Stimulated activated CD4-positive, alpha-beta T cell treated with anti-CD3 and anti-CD28 coated beads, Interleukin-1b, Interleukin-23, amount 100 ng/mL, for 24 hours (primary cell): ENCODE measurements at regions not wholly inside any gene's neighbourhood (a gene's known extent, or its start where the extent isn't known, plus 50 kb on each side); places are given as distances from the start of the nearest gene placed in this dataset.
"Not testable (repeated sequence)": the region's sequence is repeated elsewhere in the genome, so short reads cannot be mapped to it uniquely, and the experiment has no call there.

Source experiments
- DNase-seq, 4 experiments: peaks; one replicate each; pipeline ENCODE4 v3.0.0-alpha.2; 2020; ENCODE audit warnings: low read depth in 4 of 4, low spot score in 1 of 4

- DNase-seq = no peak
These were observed 295.5 kb upstream of the BOD1L1 start for GRCh38 chr4:13922873-13923645.

GRCh38 chr4:13924900-13925299, 297.4 kb upstream of the BOD1L1 start:
- not testable (repeated sequence) for DNase-seq

- DNase-seq = no peak
These were observed 300.7 kb upstream of the BOD1L1 start for GRCh38 chr4:13928214-13928613.

DNA sequence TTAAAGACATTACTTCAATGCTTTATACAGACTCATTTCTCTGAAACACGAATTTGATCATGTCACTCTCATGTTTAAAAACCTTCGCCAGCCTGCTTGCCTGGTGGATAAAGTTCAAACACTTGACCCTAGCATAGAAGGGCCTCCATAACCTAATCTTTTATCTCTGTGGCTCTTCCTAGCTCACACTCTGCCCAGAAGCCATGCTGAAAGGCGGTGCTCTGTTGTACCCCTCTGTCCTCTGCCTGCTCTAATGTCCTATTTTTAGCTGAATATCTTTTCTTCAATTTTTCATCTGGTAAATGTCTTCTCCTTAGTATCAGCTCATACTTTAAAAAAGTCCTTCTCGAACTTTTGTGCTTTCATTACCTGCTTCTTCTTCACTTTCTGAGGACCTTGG, 302.6 kb upstream of the BOD1L1 start:
- DNase-seq = no peak

GRCh38 chr4:13933191-13933590, 305.7 kb upstream of the BOD1L1 start:
- no peak for DNase-seq

GRCh38 chr4:13938299-13938698, 310.8 kb upstream of the BOD1L1 start:
- DNase-seq = no peak

GRCh38 chr4:13940921-13941320, 313.4 kb upstream of the BOD1L1 start:
- no peak for DNase-seq

GRCh38 chr4:13942977-13943376, 315.5 kb upstream of the BOD1L1 start:
- DNase-seq = no peak

- DNase-seq = no peak
These were observed 316.6 kb upstream of the BOD1L1 start for GRCh38 chr4:13944095-13944511.

- no peak for DNase-seq
These were observed 320.4 kb upstream of the BOD1L1 start for GRCh38 chr4:13947921-13948320.

DNA sequence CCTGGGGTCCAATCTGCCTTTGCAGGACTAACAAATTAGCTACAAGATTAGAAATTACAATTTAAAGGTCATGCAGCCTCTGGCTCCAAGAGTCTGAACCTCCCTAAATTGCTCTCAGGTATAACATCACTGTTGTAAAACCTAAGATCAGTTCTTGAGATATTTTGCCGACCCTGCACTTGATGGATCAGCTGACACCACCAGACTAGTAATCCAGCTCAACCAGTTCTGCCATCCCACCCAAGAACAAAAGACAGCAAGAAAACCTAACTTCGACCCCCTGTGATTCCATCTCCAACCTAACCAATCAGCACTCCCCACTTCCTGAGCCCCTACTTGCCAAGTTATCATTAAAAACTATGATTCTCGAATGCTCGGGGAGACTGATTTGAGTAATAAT, 323.0 kb upstream of the BOD1L1 start:
- no peak for DNase-seq

- no peak for DNase-seq
These were observed 325.6 kb upstream of the BOD1L1 start for GRCh38 chr4:13953083-13953482.

- DNase-seq = no peak
These were observed 328.0 kb upstream of the BOD1L1 start for GRCh38 chr4:13955551-13955950.

DNA sequence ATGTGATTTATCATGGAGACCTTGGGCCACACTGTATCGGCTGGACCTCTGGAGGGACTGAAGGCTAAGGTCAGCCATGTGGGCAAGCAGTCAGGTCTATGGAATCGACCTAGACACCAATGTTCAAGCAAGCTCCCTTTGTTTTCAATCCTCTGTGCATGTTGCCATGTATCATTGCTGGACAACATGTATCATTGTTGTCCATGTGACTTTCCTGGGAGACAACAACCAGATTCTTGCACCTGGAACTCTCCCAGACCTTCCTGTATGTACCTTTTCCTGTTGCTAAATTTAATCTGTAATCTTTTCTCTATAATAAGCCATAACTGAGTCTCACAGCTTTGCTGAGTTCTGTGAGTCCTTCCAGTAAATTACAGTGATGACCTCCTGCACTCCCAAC, 329.4 kb upstream of the BOD1L1 start:
- DNase-seq = no peak

DNA sequence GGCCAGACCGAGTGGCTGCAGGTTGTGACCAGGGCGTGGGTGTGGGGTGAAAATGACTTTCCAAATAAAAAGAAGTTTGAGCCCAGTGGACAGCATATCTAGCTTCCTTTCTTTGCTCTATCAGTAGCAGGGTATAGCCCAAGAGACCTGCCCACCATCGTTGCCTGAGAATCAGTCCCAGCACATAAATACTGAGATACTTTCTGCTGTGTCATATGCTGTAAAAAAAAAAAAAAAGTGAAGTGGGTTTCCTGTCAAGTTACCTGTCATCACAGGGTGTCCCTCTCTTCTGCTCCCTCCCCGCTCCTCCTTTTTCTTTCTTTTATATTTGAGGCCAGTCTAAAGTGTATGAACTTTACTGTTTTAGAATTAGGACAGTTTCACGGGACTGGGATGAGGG, 330.3 kb upstream of the BOD1L1 start:
- DNase-seq = no peak

DNA sequence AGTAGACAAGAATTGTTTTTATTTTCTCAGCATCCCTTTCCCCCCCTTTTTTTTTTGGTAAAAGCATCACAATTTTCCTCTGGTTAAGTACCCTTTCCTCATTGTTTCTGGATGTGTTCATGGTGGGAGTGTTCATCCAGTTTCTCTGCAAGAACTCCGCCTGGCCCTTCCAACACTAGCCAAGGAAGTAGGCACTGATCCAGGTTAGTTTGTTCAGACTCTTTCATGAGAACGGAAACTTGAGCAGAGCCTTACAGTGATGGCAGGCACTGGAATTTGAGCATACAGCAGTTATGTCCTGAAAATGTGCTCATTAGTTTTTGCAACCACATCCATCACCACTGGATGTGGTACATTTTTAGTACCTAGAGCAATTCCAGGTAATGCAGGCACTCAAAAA, 336.1 kb upstream of the BOD1L1 start:
- DNase-seq = no peak

DNA sequence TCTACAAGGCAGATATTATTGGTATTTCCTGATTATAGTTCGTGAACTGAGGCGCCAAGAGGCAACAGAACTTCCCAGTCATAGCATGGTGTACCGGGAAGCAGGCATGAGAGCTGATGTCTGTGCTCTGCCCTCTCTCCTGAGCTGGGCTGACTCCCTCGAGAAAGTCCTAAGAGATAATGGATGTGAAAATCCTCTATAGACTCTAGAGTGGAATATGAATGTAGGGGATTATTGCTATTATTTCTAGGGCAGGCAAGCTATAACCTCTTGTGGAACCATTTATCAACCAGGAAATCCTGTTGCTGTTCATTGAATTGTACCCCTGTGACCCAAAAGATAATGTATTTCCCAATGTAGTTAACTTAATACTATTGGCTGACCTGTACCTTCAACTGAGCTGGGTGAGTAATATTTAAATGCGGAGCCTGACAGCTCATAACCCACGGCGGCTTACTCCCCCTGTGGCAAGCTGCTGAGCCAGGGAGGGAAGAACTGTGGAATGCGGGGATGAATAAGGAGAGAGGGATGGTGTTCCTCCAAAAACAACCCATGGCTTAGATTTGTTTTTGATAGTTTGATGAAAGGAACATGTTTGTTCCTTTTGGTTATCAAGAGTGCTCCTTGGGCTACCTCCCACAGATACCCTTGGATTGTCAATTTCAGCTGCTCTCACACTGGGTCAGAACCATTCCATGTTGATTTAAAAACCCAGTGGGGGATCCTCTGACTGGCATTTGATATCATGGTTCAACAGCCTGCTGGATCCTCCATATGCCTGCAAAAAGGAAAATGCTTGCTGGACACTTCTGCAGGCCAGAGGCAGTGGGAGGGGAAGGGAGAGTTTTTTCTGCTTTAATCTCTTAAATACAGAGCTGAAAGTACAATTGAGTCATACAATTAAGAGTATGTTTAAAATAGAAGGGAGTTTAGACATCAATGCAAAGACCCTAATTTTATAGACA, 339.0 kb upstream of the BOD1L1 start:
- no peak for DNase-seq

GRCh38 chr4:13968723-13969122, 341.2 kb upstream of the BOD1L1 start:
- DNase-seq = no peak

DNA sequence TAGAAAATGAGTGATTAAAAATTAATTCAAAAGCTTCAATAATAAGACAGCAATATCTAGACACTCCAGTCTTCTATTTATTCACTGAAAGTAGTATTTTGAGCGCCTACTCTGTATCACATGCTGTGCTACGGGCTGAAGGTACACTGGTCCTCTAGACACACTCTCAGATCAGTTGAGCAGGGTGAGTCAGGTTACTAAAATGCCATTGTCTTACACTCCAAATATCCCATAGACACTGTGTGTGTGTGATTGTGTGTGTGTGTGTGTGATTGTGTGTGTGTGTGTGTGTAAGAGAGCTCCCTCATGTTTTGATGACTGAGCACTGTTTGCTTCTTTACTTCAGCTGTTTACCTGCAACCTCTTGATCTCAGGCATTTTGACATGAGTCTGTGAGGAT, 342.8 kb upstream of the BOD1L1 start:
- no peak for DNase-seq

GRCh38 chr4:13977746-13978145, 350.2 kb upstream of the BOD1L1 start:
- no peak for DNase-seq

DNA sequence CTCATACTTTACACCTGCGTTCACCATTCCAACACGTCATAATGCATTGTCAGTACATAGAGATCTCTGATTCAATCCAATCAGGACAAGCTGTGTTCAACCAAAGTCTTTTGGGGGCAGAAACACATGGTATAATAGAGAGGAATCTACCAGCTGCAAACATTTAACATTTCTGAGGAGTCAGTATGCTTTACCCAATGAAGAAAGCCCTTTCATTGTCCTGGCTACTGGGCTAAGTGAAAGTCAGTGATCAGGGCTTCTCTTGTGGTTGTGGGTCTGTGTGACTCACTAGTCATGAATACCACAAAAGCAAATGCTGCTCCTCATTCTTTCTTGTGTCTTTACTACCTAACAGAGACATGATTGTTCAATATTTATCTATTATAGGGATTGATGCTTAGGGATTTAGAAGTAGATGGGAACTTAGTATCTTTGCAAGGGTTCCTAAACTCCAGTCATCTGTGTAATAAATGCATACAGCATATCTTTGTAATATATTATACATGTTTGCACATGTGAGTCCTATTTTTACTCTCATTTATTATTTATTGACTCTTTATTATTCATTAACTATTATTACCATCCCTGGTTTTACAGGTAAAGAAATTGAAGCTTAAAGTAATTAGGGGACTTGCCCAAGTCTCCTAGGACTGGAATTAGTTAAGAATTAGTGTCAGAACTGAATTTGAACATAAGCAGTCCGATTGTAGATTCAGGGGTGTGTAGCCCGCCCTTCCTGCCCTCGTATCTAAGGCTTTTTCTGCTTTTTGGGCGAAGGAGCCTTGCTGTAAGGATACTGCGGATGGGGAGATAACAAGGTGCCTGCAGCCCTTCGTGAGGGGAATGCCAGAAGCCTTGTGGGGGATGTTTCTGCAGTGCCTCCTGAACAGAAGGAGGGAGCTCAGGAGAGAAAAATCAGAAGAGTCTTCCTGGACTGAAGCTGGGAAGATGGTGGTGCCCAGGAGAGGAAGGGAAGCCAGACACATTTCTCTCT, 353.1 kb upstream of the BOD1L1 start:
- DNase-seq = no peak
